ENCODE measurements at regions not wholly inside any gene's neighbourhood (a gene's known extent, or its start where the extent isn't known, plus 50 kb on each side); places are given as distances from the start of the nearest gene placed in this dataset.

DNA sequence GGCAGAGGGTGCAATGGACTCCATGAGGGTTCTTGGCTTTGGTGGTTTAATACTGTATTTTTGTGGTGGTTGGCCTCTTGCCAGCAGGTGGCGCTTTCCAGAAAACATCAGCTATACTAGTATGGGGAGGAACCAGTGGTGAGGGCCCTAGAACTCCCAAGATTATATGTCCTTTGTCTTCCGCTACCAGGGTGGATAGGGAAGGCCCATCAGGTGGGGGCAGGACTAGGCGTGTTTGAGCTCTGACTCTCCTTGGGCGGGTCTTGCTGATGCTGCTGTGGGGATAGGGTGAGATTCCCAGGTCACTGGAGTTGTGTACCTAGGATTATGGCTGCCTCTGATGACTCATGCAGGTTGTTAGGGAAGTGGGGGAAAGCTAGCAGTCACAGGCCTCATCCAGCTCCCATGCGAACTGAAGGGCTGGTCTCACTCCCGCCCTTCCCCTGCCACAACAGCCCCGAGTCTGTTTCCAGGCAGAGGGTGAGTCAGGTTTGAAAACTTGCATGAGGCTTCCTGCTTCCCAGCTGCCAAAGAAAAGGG, 357.7 kb downstream of the OTOL1 start:
- no peaks in the 10 kb centered on the region for H3K9me3 ChIP-seq
- H3K27ac ChIP-seq = no peak overlapping the region
- no peak overlapping the region for H3K4me3 ChIP-seq
- H3K36me3 ChIP-seq = no peaks in the 10 kb centered on the region
- H3K4me1 ChIP-seq = no peaks in the 10 kb centered on the region
- TF ChIP-seq POLR2A (IDR thresholded peaks at IDR 0.05) = no peak
- TF ChIP-seq, protein P1, sequence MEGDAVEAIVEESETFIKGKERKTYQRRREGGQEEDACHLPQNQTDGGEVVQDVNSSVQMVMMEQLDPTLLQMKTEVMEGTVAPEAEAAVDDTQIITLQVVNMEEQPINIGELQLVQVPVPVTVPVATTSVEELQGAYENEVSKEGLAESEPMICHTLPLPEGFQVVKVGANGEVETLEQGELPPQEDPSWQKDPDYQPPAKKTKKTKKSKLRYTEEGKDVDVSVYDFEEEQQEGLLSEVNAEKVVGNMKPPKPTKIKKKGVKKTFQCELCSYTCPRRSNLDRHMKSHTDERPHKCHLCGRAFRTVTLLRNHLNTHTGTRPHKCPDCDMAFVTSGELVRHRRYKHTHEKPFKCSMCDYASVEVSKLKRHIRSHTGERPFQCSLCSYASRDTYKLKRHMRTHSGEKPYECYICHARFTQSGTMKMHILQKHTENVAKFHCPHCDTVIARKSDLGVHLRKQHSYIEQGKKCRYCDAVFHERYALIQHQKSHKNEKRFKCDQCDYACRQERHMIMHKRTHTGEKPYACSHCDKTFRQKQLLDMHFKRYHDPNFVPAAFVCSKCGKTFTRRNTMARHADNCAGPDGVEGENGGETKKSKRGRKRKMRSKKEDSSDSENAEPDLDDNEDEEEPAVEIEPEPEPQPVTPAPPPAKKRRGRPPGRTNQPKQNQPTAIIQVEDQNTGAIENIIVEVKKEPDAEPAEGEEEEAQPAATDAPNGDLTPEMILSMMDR (IDR thresholded peaks at IDR 0.05) = peak in 1 of 5 experiments; percentile 9
- no peaks in the 10 kb centered on the region for H3K27me3 ChIP-seq
- 81 to 89% methylated on average over 7 of the region's 7 CpGs for WGBS, 2 donors
- DNase-seq (ENCODE audit: low spot score in 2 of 2) = no peak

DNA sequence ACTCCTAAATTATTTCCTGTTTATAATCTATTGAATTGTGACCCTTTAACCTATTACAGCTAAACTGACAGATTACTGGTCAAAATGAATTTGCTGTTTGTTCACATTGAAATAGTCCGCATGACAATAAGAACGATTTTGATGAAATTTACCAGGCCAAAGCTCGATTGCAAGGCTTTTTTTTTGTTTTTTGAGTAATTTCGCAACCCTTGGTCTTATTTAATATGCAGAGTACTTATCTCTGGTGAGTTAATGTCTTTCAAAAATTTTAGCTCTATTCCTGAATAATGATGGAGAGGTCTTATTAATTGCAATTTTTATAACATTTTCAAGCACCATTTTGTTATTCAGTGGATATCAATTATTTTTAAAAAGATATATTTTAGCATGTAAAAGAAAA, 362.4 kb downstream of the OTOL1 start:
- no peak overlapping the region for H3K27ac ChIP-seq
- 73 to 77% methylated on average over 4 of the region's 4 CpGs for WGBS, 2 donors
- no peaks in the 10 kb centered on the region for H3K27me3 ChIP-seq
- no peak for DNase-seq (ENCODE audit: low spot score in 2 of 2)
- no peaks in the 10 kb centered on the region for H3K9me3 ChIP-seq
- no peaks in the 10 kb centered on the region for H3K4me1 ChIP-seq
- no peak overlapping the region for H3K4me3 ChIP-seq
- no peaks in the 10 kb centered on the region for H3K36me3 ChIP-seq
- TF ChIP-seq POLR2A (IDR thresholded peaks at IDR 0.05) (no peak), EP300 (IDR thresholded peaks at IDR 0.05) (no peak)
- TF ChIP-seq, protein P1 (IDR thresholded peaks at IDR 0.05) = no peak

DNA sequence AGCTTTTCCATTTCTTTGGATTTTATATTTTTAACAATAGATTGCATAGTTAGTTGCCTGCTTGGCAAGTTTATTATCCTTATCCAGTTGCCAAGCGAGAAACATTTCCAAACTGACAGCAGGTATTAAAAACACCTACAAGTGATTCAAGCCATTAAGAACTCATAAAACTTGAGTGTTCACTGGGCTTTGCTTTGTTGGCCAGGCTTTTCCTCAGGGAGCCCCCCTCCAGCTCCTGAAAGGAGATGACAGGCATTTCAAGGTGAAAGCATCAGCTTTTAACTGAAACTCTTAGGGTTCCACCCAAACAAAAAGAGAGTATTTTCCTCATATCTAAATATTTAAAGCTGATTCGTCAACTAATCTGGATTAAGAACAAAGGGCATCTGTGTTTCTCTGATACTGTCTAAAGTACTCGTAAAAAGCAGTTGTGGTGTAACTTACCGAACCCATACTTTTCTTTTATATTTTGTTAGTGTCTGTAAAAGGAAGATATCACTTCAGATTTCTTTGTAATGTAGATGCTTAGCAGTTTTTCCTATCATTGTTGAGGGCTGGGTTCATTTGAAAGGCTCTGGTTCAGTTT, 363.4 kb downstream of the OTOL1 start:
- TF ChIP-seq POLR2A (IDR thresholded peaks at IDR 0.05) = no peak
- TF ChIP-seq, protein P1 (IDR thresholded peaks at IDR 0.05) = no peak
- TF ChIP-seq EP300 (IDR thresholded peaks at IDR 0.05) = no peak
- no peaks in the 10 kb centered on the region for H3K4me1 ChIP-seq
- no peaks in the 10 kb centered on the region for H3K36me3 ChIP-seq
- H3K4me3 ChIP-seq = no peak overlapping the region
- DNase-seq (ENCODE audit: low spot score in 2 of 2) = no peak
- WGBS, 2 donors = 49 to 52% methylated on average over 4 of the region's 4 CpGs
- no peak overlapping the region for H3K27ac ChIP-seq
- H3K27me3 ChIP-seq = no peaks in the 10 kb centered on the region
- H3K9me3 ChIP-seq = no peaks in the 10 kb centered on the region

DNA sequence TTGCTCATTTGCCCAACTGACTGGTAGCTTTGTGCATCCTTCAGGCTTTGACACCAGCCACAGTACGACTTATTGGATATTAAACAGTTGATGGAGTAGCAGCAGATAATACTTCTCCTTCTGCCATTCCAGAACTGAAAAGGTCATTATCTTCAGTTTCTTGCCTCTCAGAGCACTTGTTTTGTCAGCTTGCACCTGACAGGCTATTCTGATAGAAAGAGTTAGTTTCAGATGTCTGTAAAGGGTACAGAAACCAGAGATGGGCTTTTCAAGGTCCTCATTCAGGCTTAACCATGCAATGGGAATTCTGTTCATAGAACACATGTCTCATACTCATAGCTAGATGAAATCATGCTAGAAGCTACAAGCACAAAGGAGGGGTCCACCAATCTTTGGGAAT, 367.2 kb downstream of the OTOL1 start:
- WGBS, 2 donors = 82 to 92% methylated on average over 1 of the region's 1 CpG

DNA sequence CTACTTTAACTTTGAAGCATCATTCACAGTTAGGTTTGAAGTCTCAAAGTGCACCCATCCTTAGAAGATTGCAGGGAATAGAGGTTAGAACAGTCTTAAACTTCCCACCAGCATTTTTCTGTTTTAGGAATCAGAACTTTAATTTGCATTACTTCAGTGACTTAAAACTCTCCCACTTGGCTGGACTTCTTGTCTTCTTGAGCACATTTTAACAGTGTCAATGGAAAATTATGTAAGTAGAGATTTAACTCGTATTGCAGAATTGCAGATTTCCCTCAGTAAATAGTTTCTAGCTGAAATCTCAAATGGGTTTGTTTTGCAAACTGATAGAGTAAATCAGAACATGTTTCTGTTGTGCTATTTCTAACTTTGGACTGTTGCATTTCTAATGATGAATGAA, 369.6 kb downstream of the OTOL1 start:
- Histone ChIP-seq H3K27me3 (no peaks in the 10 kb centered on the region), H3K4me3 (no peak overlapping the region), H3K36me3 (no peaks in the 10 kb centered on the region), H3K27ac (no peak overlapping the region), H3K4me1 (no peaks in the 10 kb centered on the region), H3K9me3 (no peaks in the 10 kb centered on the region)
- TF ChIP-seq EP300 (IDR thresholded peaks at IDR 0.05) (no peak), POLR2A (IDR thresholded peaks at IDR 0.05) (no peak)
- TF ChIP-seq, protein P1 (IDR thresholded peaks at IDR 0.05) = no peak
- WGBS, 2 donors = 34 to 50% methylated on average over 1 of the region's 1 CpG
- DNase-seq (ENCODE audit: low spot score in 2 of 2) = no peak

More for the DNA sequence above, 367.2 kb downstream of the OTOL1 start:
- TF ChIP-seq EP300 (IDR thresholded peaks at IDR 0.05) (no peak), POLR2A (IDR thresholded peaks at IDR 0.05) (no peak)
- TF ChIP-seq, protein P1 (IDR thresholded peaks at IDR 0.05) = no peak
- H3K27me3 ChIP-seq = no peaks in the 10 kb centered on the region
- no peak overlapping the region for H3K27ac ChIP-seq
- no peaks in the 10 kb centered on the region for H3K9me3 ChIP-seq
- H3K4me3 ChIP-seq = no peak overlapping the region
- H3K4me1 ChIP-seq = no peaks in the 10 kb centered on the region
- DNase-seq (ENCODE audit: low spot score in 2 of 2) = no peak
- H3K36me3 ChIP-seq = no peaks in the 10 kb centered on the region

Data from tibial nerve (tissue), 4 donors.